GM21423 (cell line): ENCODE measurements at regions not wholly inside any gene's neighbourhood (a gene's known extent, or its start where the extent isn't known, plus 50 kb on each side); places are given as distances from the start of the nearest gene placed in this dataset.

Source experiments
- ATAC-seq: cut with Tn5 transposase; IDR thresholded peaks from one replicate; pipeline ENCODE4 v1.9.1; 2021; ENCODE audit warnings: mild to moderate bottlenecking, moderate library complexity; ENCODE audit not compliant: unreplicated experiment

- no peak for ATAC-seq
Measured at GRCh38 chr6:165922309-165922794, 245.3 kb downstream of the TBXT start.

- no peak for ATAC-seq
Measured at GRCh38 chr6:165920896-165921671, 246.6 kb downstream of the TBXT start.

GRCh38 chr6:165917576-165917975, 250.1 kb downstream of the TBXT start:
- no peak for ATAC-seq

- no peak for ATAC-seq
Measured at GRCh38 chr6:165915022-165915770, 252.2 kb upstream of the PDE10A start.

GRCh38 chr6:165913676-165914570, 250.9 kb upstream of the PDE10A start:
- ATAC-seq = no peak

- ATAC-seq = no peak
Measured at GRCh38 chr6:165910184-165910966, 247.3 kb upstream of the PDE10A start.

GRCh38 chr6:165906736-165907135, 243.7 kb upstream of the PDE10A start:
- ATAC-seq = no peak

GRCh38 chr6:165905744-165906143, 242.7 kb upstream of the PDE10A start:
- ATAC-seq = no peak

- ATAC-seq = no peak
Measured at GRCh38 chr6:165900970-165901369, 237.9 kb upstream of the PDE10A start.

GRCh38 chr6:165899611-165900010, 236.6 kb upstream of the PDE10A start:
- ATAC-seq = no peak

GRCh38 chr6:165895421-165896165, 232.6 kb upstream of the PDE10A start:
- ATAC-seq = no peak

GRCh38 chr6:165894171-165894825, 231.3 kb upstream of the PDE10A start:
- ATAC-seq = no peak

GRCh38 chr6:165893431-165893830, 230.4 kb upstream of the PDE10A start:
- no peak for ATAC-seq

- no peak for ATAC-seq
Measured at GRCh38 chr6:165891320-165891719, 228.3 kb upstream of the PDE10A start.

GRCh38 chr6:165890404-165890735, 227.3 kb upstream of the PDE10A start:
- no peak for ATAC-seq

- no peak for ATAC-seq
Measured at GRCh38 chr6:165889636-165890403, 226.8 kb upstream of the PDE10A start.

GRCh38 chr6:165886169-165886568, 223.1 kb upstream of the PDE10A start:
- ATAC-seq = no peak
